ENCODE measurements at regions not wholly inside any gene's neighbourhood (a gene's known extent, or its start where the extent isn't known, plus 50 kb on each side); places are given as distances from the start of the nearest gene placed in this dataset.
"Not testable (repeated sequence)": the region's sequence is repeated elsewhere in the genome, so short reads cannot be mapped to it uniquely, and the experiment has no call there.

DNA sequence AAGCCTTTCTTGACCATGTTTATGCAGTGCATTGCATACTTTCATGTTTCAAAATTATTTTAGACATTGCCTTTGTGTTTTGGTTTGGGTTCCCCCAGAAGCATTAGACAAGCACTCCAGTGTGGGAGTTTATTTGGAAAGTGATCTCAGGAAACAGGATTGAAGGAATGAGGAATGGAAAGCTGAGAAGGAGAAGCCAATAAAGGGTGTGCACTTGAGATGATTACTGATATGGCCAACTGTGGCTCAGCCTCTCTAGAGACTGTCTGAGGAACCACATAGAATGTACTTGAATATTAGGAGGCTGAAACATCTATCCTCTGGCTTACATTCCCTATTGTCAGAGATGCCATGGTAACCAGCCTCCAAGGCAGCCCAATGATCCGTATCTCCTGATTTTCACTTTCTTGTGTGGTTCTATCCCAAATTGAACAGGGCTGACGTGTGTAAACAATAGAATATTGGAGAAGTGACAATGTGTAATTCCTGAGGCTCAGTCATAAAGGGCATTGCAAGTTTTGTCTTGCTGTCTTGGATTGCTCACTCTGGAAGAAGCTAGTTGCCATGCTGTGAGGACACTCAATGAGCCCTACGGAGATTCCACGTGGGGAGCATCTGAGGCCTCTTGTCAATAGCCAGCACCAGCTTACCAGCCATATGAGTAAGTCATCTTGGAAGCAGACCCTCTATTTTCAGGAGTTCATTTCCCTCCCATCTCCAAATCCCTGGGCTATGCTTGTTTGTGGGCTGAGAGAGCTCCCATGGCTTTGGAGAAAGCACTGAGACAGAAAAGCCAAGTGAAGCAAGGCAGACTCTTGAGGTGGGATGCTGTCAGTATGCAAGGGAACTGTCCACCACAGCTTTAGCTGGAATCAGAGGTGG, 84.7 kb downstream of the SCN11A start:
- H3K36me3 ChIP-seq (ENCODE audit: control insufficient read depth, insufficient read depth, low read length): no peaks in the 10 kb centered on the region
- H3K4me3 ChIP-seq (ENCODE audit: low read depth, low read length): no peak overlapping the region
- no peaks in the 10 kb centered on the region for H3K9me3 ChIP-seq (ENCODE audit: control insufficient read depth, insufficient read depth, low read length)
- no peak overlapping the region for H3K27ac ChIP-seq (ENCODE audit: low read depth, low read length)
- H3K27me3 ChIP-seq (ENCODE audit: control insufficient read depth, insufficient read depth, low read length): no peaks in the 10 kb centered on the region
- H3K4me1 ChIP-seq (ENCODE audit: control insufficient read depth, insufficient read depth, low read length): peaks cover 7% of the 10 kb centered on the region; the same call in 1 of the 2 replicates
- H3K9ac ChIP-seq (ENCODE audit: low read depth, low read length): no peak overlapping the region

DNA sequence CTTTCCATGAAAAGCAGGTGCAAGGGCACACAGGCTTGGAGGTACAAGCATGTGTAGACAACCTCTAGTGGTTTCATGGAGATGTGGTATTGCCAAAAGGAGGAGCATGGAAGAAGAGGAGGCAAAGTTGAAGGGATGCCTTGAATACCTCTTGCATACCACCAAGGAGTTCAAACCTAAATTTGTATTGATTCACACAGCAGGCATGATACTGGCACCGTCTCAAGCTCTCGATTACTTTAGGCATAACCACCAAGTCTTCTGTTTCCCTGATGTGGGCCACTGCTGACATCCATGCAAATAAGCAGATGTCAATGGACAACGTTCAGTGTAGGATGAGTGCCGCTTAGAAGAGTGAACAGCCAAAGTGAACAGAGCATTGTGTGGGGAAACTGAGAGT, 87.1 kb downstream of the SCN11A start:
- Histone ChIP-seq H3K9ac (ENCODE audit: low read depth, low read length) (no peak overlapping the region), H3K9me3 (ENCODE audit: control insufficient read depth, insufficient read depth, low read length) (no peaks in the 10 kb centered on the region), H3K4me3 (ENCODE audit: low read depth, low read length) (no peak overlapping the region), H3K27me3 (ENCODE audit: control insufficient read depth, insufficient read depth, low read length) (no peaks in the 10 kb centered on the region), H3K4me1 (ENCODE audit: control insufficient read depth, insufficient read depth, low read length) (peaks cover 6% of the 10 kb centered on the region), H3K27ac (ENCODE audit: low read depth, low read length) (no peak overlapping the region), H3K36me3 (ENCODE audit: control insufficient read depth, insufficient read depth, low read length) (no peaks in the 10 kb centered on the region)

DNA sequence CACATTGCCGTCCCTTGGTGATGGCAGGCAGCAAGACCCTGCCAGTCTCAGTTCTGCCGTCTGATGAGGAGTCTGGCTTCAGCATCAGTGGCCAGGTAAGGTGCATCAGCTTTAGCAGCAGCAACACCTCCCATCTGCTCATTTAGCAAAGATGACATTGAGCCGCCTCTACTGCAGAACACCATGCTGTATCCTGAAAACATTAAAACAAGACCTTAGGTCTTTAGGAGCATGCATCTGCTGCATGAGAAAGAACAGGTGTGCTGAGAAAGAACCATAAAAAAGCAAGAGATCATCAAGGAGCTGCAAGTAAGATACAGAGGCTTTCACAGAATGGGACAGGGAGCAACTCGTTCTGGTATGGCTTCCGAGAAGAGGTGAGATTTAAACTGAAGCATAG, 87.5 kb downstream of the SCN11A start:
- Histone ChIP-seq H3K27ac (ENCODE audit: low read depth, low read length) (no peak overlapping the region), H3K36me3 (ENCODE audit: control insufficient read depth, insufficient read depth, low read length) (no peaks in the 10 kb centered on the region), H3K9ac (ENCODE audit: low read depth, low read length) (no peak overlapping the region), H3K4me3 (ENCODE audit: low read depth, low read length) (no peak overlapping the region), H3K27me3 (ENCODE audit: control insufficient read depth, insufficient read depth, low read length) (no peaks in the 10 kb centered on the region), H3K4me1 (ENCODE audit: control insufficient read depth, insufficient read depth, low read length) (peaks cover 1% of the 10 kb centered on the region; the same call in 1 of the 2 replicates), H3K9me3 (ENCODE audit: control insufficient read depth, insufficient read depth, low read length) (no peaks in the 10 kb centered on the region)

DNA sequence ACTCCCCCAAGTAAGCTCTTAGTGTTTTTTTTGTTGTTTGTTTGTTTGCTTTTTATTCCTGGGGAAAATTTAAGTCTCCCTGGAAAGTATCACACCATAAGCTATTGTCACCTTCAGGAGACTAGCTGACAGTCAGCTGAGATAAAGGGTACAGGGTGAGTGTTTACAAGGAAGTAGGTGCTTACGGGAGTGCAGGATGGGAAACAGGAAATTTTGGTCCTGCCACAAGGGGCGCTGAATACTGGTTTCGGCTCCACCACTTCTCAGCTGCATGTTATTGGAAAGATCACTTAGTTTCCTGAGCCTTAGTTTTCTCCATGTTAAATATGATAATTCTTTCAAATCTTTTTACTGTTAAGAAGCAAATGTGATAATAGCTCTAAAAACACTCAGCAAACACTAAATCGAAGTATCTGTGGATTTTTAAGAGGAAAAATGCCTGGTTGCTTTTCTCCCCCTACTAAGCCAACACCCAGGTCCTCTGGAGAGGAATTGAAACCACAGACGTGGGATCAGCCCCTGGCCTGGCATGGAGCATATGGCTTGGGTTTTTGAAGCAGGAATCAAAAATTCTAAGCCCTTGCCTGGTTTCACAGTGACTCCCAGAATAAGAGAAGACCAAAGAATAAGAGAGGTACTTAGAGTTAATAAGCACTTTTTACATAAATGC, 90.7 kb downstream of the SCN11A start:
- H3K4me3 ChIP-seq (ENCODE audit: low read depth, low read length): no peak overlapping the region

DNA sequence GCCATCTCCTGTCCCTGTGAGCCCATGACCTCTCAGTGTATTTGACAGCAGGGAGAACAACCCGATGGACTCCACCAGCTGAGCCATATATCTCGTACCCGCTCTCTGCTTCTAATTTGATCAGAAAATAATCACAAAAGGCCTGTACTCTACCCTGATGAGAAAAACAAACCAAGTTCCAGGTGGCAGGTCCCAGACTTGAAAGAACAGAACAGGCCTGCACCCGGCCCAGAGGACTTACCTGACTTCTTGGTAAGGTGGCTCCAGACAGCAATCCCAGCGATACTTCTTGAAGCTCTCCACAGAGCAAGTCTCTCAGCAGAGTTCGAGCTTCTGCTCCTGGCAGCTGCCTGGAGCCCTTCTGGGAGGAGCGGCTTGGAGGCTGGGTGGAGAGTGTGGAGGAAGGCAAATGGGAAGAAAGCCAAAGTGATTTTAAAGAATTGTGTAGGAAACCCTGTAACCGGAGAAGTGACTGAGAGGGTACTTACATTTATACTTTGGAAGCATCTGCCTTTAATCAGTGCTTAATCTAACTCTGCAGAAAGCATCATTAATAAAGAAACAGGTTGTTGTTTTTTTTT, 91.6 kb downstream of the SCN11A start:
- H3K4me3 ChIP-seq (ENCODE audit: low read depth, low read length): no peak overlapping the region
- no peak overlapping the region for H3K27ac ChIP-seq (ENCODE audit: low read depth, low read length)
- no peak overlapping the region for H3K9ac ChIP-seq (ENCODE audit: low read depth, low read length)
- no peaks in the 10 kb centered on the region for H3K27me3 ChIP-seq (ENCODE audit: control insufficient read depth, insufficient read depth, low read length)
- H3K36me3 ChIP-seq (ENCODE audit: control insufficient read depth, insufficient read depth, low read length): no peaks in the 10 kb centered on the region
- H3K9me3 ChIP-seq (ENCODE audit: control insufficient read depth, insufficient read depth, low read length): no peaks in the 10 kb centered on the region
- no peaks in the 10 kb centered on the region; the same call in 1 of the 2 replicates for H3K4me1 ChIP-seq (ENCODE audit: control insufficient read depth, insufficient read depth, low read length)

More for the DNA sequence above, 90.7 kb downstream of the SCN11A start:
- H3K27me3 ChIP-seq (ENCODE audit: control insufficient read depth, insufficient read depth, low read length): no peaks in the 10 kb centered on the region
- no peak overlapping the region for H3K9ac ChIP-seq (ENCODE audit: low read depth, low read length)
- H3K4me1 ChIP-seq (ENCODE audit: control insufficient read depth, insufficient read depth, low read length): no peaks in the 10 kb centered on the region; the same call in 1 of the 2 replicates
- no peaks in the 10 kb centered on the region for H3K9me3 ChIP-seq (ENCODE audit: control insufficient read depth, insufficient read depth, low read length)
- H3K27ac ChIP-seq (ENCODE audit: low read depth, low read length): no peak overlapping the region
- no peaks in the 10 kb centered on the region for H3K36me3 ChIP-seq (ENCODE audit: control insufficient read depth, insufficient read depth, low read length)

DNA sequence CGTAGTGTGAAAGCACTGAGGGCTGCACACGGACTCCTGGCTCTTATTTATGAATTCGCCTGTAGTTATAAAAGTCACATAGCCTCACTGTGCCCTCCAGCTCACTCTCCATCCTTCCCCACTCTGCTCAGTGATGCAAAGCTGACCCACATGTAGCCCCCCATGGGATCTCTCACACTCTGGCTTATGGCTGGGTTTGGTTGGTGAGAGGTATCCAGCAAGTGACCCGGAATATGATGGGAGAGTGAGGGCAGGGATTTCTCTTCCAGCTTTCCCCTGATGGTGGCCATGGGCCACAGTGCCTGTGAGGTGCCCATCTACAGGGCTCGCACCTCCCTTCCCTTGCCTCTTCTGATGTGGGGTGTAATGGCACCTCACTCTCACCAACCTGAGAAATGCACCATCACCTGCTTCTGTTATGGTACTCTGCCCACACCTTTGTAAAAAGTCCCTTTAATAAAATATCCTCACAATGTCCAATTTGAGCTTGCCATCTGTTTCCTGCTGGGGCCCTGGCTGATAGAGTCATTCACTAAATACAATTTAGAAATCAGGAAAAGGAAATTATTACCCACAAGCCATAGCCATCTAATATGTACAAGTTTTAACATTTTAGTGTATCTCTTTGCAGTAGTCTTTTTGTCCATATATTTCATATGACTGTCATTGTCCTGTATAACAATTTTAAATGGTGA, 93.6 kb downstream of the SCN11A start:
- H3K27me3 ChIP-seq (ENCODE audit: control insufficient read depth, insufficient read depth, low read length): no peaks in the 10 kb centered on the region

DNA sequence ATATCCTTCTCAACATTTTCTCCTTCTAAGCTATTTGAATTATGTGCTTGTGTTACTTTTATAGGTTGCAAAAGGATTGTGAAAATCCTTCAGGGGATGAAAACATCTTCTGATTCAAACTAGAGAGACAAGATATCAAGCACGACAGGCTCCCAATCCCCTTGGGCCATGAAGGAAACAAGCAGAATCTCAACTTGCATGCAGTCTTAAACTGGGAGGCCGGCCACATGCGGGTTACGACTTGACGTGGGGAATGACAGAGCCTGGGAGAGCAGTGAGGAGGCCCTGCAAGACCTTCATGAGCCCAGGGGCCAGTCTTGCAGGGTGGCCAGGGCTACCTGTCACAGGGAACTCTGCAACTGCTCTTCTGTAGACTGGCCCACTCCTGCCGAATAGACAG, 94.4 kb downstream of the SCN11A start:
- H3K36me3 ChIP-seq (ENCODE audit: control insufficient read depth, insufficient read depth, low read length): no peaks in the 10 kb centered on the region
- no peak overlapping the region for H3K9ac ChIP-seq (ENCODE audit: low read depth, low read length)
- H3K27me3 ChIP-seq (ENCODE audit: control insufficient read depth, insufficient read depth, low read length): no peaks in the 10 kb centered on the region
- no peak overlapping the region for H3K27ac ChIP-seq (ENCODE audit: low read depth, low read length)
- H3K4me1 ChIP-seq (ENCODE audit: control insufficient read depth, insufficient read depth, low read length): no peaks in the 10 kb centered on the region; the same call in 1 of the 2 replicates
- no peaks in the 10 kb centered on the region for H3K9me3 ChIP-seq (ENCODE audit: control insufficient read depth, insufficient read depth, low read length)
- H3K4me3 ChIP-seq (ENCODE audit: low read depth, low read length): no peak overlapping the region

More for the DNA sequence above, 93.6 kb downstream of the SCN11A start:
- no peaks in the 10 kb centered on the region for H3K36me3 ChIP-seq (ENCODE audit: control insufficient read depth, insufficient read depth, low read length)
- H3K4me1 ChIP-seq (ENCODE audit: control insufficient read depth, insufficient read depth, low read length): no peaks in the 10 kb centered on the region; the same call in 1 of the 2 replicates
- no peak overlapping the region for H3K27ac ChIP-seq (ENCODE audit: low read depth, low read length)
- H3K4me3 ChIP-seq (ENCODE audit: low read depth, low read length): no peak overlapping the region
- no peak overlapping the region for H3K9ac ChIP-seq (ENCODE audit: low read depth, low read length)
- H3K9me3 ChIP-seq (ENCODE audit: control insufficient read depth, insufficient read depth, low read length): no peaks in the 10 kb centered on the region

DNA sequence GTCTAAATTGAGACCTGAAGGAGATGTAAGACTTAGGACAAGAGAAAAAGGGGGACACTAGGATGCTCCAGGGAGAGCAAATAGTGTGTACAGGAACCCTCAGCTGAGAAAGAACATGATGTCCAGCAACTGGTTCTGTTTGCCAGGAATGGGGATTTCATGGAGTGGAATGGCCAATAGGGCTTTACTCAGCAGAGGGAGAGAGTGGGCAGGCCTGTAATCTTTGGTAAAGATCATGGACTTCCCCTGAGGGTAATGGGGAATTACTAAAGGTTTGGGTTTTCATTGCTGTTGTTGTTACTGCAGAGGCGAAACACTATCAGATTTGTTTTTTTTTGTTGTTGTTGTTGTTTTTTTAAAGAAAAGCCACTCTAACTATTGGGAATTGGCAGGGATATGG, 99.0 kb downstream of the SCN11A start:
- Histone ChIP-seq H3K9me3 (ENCODE audit: control insufficient read depth, insufficient read depth, low read length) (no peaks in the 10 kb centered on the region), H3K9ac (ENCODE audit: low read depth, low read length) (no peak overlapping the region), H3K27ac (ENCODE audit: low read depth, low read length) (no peak overlapping the region), H3K4me3 (ENCODE audit: low read depth, low read length) (no peak overlapping the region), H3K4me1 (ENCODE audit: control insufficient read depth, insufficient read depth, low read length) (no peaks in the 10 kb centered on the region), H3K27me3 (ENCODE audit: control insufficient read depth, insufficient read depth, low read length) (no peaks in the 10 kb centered on the region), H3K36me3 (ENCODE audit: control insufficient read depth, insufficient read depth, low read length) (no peaks in the 10 kb centered on the region)

DNA sequence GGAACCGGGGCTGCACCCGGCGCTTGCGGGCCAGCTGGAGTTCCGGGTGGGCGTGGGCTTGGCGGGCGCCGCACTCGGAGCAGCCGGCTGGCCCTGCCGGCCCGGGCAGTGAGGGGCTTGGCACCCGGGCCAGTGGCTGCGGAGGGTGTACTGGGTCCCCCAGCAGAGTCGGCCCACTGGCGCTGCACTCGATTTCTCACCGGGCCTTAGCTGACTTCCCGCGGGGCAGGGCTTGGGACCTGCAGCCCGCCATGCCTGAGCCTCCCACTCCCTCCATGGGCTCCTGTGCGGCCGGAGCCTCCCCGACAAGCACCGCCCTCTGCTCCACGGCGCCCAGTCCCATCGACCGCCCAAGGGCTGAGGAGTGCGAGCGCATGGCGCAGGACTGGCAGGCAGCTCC, 100.6 kb downstream of the SCN11A start:
- H3K9me3 ChIP-seq (ENCODE audit: control insufficient read depth, insufficient read depth, low read length); H3K36me3 ChIP-seq (ENCODE audit: control insufficient read depth, insufficient read depth, low read length); H3K27me3 ChIP-seq (ENCODE audit: control insufficient read depth, insufficient read depth, low read length); H3K4me3 ChIP-seq (ENCODE audit: low read depth, low read length); H3K27ac ChIP-seq (ENCODE audit: low read depth, low read length); H3K4me1 ChIP-seq (ENCODE audit: control insufficient read depth, insufficient read depth, low read length); H3K9ac ChIP-seq (ENCODE audit: low read depth, low read length): not testable (repeated sequence)

DNA sequence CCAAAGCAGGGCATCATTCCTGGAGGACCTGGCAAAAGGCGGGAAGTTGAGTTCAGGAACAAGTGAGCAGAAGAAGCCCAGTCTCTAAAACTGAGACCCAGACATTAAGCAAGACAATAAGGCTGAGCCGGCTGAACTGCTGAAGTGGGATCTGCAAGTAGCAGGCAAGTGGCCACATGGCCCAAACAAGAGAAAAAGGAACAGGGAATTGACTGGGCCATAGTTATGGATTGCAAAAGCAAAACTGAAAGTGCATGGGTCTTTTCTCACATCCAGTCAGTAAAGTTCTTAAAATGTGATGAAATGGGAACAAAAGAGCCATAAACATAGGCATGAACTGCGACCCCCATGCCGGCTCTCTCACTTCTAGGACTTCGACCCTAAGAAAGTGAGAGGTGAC, 101.2 kb downstream of the SCN11A start:
- Histone ChIP-seq H3K27ac (ENCODE audit: low read depth, low read length) (no peak overlapping the region), H3K4me3 (ENCODE audit: low read depth, low read length) (no peak overlapping the region), H3K9me3 (ENCODE audit: control insufficient read depth, insufficient read depth, low read length) (no peaks in the 10 kb centered on the region), H3K4me1 (ENCODE audit: control insufficient read depth, insufficient read depth, low read length) (no peaks in the 10 kb centered on the region), H3K36me3 (ENCODE audit: control insufficient read depth, insufficient read depth, low read length) (no peaks in the 10 kb centered on the region), H3K9ac (ENCODE audit: low read depth, low read length) (no peak overlapping the region), H3K27me3 (ENCODE audit: control insufficient read depth, insufficient read depth, low read length) (no peaks in the 10 kb centered on the region)
